HepG2 (cell line): ENCODE measurements at regions not wholly inside any gene's neighbourhood (a gene's known extent, or its start where the extent isn't known, plus 50 kb on each side); places are given as distances from the start of the nearest gene placed in this dataset.

Experiments used
- AGO1 ChIP-seq: fragments of 200-400 bp; formaldehyde crosslinking; IDR thresholded peaks from 2 replicates; pipeline ENCODE4 v1.6.1; 2017; ENCODE audit warnings: mild to moderate bottlenecking, low read depth, low read length, moderate library complexity; ENCODE audit not compliant: poor library complexity, severe bottlenecking
- ARNTL ChIP-seq: sonication (generic); formaldehyde crosslinking; IDR thresholded peaks from 2 replicates; pipeline ENCODE4 v1.4.0; 2020; ENCODE audit warnings: mild to moderate bottlenecking, missing genetic modification reagents
- CSRNP2 ChIP-seq: sonication (generic); formaldehyde crosslinking; conservative IDR thresholded peaks from 2 replicates; pipeline ENCODE4 v1.8.0; 2022; ENCODE audit warnings: low read depth, missing genetic modification reagents
- GPBP1L1 ChIP-seq: sonication (generic); formaldehyde crosslinking; IDR thresholded peaks from 2 replicates; pipeline ENCODE4 v1.5.0; 2020; ENCODE audit warnings: mild to moderate bottlenecking, missing genetic modification reagents
- KMT2B ChIP-seq: IDR thresholded peaks from 2 replicates; pipeline ENCODE4 v1.6.1; 2016; ENCODE audit warnings: missing genetic modification reagents, missing compliant biosample characterization
- REPIN1 ChIP-seq: sonication (generic); formaldehyde crosslinking; IDR thresholded peaks from 2 replicates; pipeline ENCODE4 v1.8.0; 2022; ENCODE audit warnings: missing genetic modification reagents, low read depth, mild to moderate bottlenecking, borderline replicate concordance
- ZNF337 ChIP-seq: sonication (generic); formaldehyde crosslinking; IDR thresholded peaks from 2 replicates; pipeline ENCODE4 v1.5.1; 2020; ENCODE audit warnings: missing genetic modification reagents, low read depth, mild to moderate bottlenecking, borderline replicate concordance
- ZNF441 ChIP-seq: sonication (generic); formaldehyde crosslinking; IDR thresholded peaks from 2 replicates; pipeline ENCODE4 v1.7.0; 2021; ENCODE audit warnings: missing genetic modification reagents, borderline replicate concordance
- ZNF660 ChIP-seq: sonication (generic); formaldehyde crosslinking; IDR thresholded peaks from 2 replicates; pipeline ENCODE4 v1.5.1; 2020; ENCODE audit warnings: mild to moderate bottlenecking, low read depth, missing genetic modification reagents, borderline replicate concordance
- ZNF839 ChIP-seq: sonication (generic); formaldehyde crosslinking; IDR thresholded peaks from 2 replicates; pipeline ENCODE4 v1.4.0; 2020; ENCODE audit warnings: missing genetic modification reagents, mild to moderate bottlenecking, borderline replicate concordance
- TF ChIP-seq, protein P1 (sequence below), 2 experiments: sonication (generic) in 1 of 2; formaldehyde crosslinking in 1 of 2; IDR thresholded peaks; 2 replicates each; pipeline versions ENCODE4 v1.6.1 to v1.9.0; 2014 to 2022; ENCODE audit warnings: antibody characterized with exemption in 1 of 2, borderline replicate concordance in 1 of 2, inconsistent platforms in 1 of 2, low read depth in 1 of 2, missing genetic modification reagents in 1 of 2
- TF ChIP-seq, protein P2 (sequence below): sonication (generic); formaldehyde crosslinking; IDR thresholded peaks from 2 replicates; pipeline ENCODE4 v1.8.1; 2022; ENCODE audit warnings: low read depth, mild to moderate bottlenecking, missing genetic modification reagents

GRCh38 chr2:239459606-239460005, 58.8 kb upstream of the HDAC4 start (continued):
- TF ChIP-seq GPBP1L1 (CRISPR knock-in tag) (no peak), ZNF660 (CRISPR knock-in tag) (no peak), ZNF337 (CRISPR knock-in tag) (no peak), CSRNP2 (CRISPR knock-in tag) (no peak), KMT2B (CRISPR knock-in tag) (no peak), AGO1 (no peak), REPIN1 (no peak), ZNF839 (no peak), ARNTL (CRISPR knock-in tag) (no peak), ZNF441 (CRISPR knock-in tag) (no peak)
- TF ChIP-seq, protein P1, sequence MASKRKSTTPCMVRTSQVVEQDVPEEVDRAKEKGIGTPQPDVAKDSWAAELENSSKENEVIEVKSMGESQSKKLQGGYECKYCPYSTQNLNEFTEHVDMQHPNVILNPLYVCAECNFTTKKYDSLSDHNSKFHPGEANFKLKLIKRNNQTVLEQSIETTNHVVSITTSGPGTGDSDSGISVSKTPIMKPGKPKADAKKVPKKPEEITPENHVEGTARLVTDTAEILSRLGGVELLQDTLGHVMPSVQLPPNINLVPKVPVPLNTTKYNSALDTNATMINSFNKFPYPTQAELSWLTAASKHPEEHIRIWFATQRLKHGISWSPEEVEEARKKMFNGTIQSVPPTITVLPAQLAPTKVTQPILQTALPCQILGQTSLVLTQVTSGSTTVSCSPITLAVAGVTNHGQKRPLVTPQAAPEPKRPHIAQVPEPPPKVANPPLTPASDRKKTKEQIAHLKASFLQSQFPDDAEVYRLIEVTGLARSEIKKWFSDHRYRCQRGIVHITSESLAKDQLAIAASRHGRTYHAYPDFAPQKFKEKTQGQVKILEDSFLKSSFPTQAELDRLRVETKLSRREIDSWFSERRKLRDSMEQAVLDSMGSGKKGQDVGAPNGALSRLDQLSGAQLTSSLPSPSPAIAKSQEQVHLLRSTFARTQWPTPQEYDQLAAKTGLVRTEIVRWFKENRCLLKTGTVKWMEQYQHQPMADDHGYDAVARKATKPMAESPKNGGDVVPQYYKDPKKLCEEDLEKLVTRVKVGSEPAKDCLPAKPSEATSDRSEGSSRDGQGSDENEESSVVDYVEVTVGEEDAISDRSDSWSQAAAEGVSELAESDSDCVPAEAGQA (IDR thresholded peaks at IDR 0.05; ENCODE audit: low read depth), result no peak
- TF ChIP-seq, protein P1 (CRISPR knock-in tag; IDR thresholded peaks at IDR 0.05; ENCODE audit: borderline replicate concordance), result no peak
- TF ChIP-seq, protein P2, sequence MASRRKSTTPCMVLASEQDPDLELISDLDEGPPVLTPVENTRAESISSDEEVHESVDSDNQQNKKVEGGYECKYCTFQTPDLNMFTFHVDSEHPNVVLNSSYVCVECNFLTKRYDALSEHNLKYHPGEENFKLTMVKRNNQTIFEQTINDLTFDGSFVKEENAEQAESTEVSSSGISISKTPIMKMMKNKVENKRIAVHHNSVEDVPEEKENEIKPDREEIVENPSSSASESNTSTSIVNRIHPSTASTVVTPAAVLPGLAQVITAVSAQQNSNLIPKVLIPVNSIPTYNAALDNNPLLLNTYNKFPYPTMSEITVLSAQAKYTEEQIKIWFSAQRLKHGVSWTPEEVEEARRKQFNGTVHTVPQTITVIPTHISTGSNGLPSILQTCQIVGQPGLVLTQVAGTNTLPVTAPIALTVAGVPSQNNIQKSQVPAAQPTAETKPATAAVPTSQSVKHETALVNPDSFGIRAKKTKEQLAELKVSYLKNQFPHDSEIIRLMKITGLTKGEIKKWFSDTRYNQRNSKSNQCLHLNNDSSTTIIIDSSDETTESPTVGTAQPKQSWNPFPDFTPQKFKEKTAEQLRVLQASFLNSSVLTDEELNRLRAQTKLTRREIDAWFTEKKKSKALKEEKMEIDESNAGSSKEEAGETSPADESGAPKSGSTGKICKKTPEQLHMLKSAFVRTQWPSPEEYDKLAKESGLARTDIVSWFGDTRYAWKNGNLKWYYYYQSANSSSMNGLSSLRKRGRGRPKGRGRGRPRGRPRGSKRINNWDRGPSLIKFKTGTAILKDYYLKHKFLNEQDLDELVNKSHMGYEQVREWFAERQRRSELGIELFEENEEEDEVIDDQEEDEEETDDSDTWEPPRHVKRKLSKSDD (CRISPR knock-in tag), result no peak
- TF ChIP-seq, all 625 proteins: peak for 0
